ENCODE measurements at regions not wholly inside any gene's neighbourhood (a gene's known extent, or its start where the extent isn't known, plus 50 kb on each side); places are given as distances from the start of the nearest gene placed in this dataset.

DNA sequence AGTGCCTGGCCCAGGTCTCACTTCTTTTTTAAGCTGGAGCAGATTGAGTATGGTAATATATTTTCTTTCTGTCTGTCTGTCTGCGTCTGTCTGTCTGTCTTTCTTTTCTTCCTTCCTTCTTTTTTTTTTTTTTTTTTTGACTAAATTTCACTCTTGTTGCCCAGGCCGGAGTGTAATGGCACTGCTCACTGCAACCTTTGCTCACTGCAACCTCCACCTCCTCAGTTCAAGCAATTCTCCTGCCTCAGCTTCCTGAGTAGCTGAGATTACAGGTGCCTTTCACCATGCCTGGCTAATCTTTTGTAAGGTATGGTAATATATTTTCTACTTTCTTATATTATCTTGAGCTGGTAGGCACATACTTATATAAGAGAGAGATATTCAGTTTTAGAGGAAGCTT is 196.3 kb upstream of the MARCKS start:
- Histone ChIP-seq H3K4me1 (peaks cover 0 to 20% (median 0%) of the 10 kb centered on the region in 3 donors), H3K36me3 (no peaks in the 10 kb centered on the region), H3K27ac (no peak overlapping the region), H3K27me3 (no peaks in the 10 kb centered on the region), H3K9me3 (no peaks in the 10 kb centered on the region), H3K4me3 (no peak overlapping the region)
- no peak for DNase-seq
- intact Hi-C loops (cut with DNase I): no loop called here
- 67 to 79% methylated on average over 2 of the region's 2 CpGs for WGBS, 2 donors
- TF ChIP-seq, protein P1, sequence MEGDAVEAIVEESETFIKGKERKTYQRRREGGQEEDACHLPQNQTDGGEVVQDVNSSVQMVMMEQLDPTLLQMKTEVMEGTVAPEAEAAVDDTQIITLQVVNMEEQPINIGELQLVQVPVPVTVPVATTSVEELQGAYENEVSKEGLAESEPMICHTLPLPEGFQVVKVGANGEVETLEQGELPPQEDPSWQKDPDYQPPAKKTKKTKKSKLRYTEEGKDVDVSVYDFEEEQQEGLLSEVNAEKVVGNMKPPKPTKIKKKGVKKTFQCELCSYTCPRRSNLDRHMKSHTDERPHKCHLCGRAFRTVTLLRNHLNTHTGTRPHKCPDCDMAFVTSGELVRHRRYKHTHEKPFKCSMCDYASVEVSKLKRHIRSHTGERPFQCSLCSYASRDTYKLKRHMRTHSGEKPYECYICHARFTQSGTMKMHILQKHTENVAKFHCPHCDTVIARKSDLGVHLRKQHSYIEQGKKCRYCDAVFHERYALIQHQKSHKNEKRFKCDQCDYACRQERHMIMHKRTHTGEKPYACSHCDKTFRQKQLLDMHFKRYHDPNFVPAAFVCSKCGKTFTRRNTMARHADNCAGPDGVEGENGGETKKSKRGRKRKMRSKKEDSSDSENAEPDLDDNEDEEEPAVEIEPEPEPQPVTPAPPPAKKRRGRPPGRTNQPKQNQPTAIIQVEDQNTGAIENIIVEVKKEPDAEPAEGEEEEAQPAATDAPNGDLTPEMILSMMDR (IDR thresholded peaks at IDR 0.05): no peak
- TF ChIP-seq POLR2A (IDR thresholded peaks at IDR 0.05): no peak

DNA sequence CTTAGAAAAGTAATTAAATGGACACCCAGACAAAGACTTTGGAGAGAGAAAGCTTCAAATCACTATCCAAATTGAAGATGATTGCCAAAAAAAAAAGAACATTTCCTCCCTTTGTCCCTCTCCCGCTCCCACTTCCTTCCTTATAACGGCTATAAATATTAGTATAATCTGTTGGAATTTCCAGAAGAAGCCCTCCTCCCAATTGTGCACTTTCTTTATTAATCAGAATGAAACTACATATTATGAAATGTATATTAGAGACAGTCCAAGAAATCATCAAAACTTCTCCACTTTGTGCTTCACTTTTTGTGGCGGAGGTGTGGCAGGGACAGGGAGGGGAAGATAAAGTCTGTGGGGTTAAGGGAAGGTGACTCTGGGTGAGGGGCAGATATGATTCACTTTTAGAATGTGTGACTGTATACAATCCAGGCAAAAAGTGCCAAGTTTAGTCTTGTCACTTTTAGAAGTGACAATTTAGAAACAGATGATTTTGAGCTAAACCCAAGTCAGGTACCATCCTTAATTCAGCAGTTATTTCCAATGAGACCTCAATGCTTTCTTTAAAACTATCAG is 195.0 kb upstream of the MARCKS start:
- 48 to 68% methylated on average over 3 of the region's 3 CpGs for WGBS, 2 donors
- no peak overlapping the region for H3K27ac ChIP-seq
- H3K4me3 ChIP-seq: no peak overlapping the region
- DNase-seq: no peak
- H3K27me3 ChIP-seq: no peaks in the 10 kb centered on the region
- no peak for TF ChIP-seq POLR2A (IDR thresholded peaks at IDR 0.05)
- TF ChIP-seq, protein P1 (IDR thresholded peaks at IDR 0.05): no peak
- peaks cover 0 to 15% (median 0%) of the 10 kb centered on the region in 3 donors for H3K4me1 ChIP-seq
- no peaks in the 10 kb centered on the region for H3K9me3 ChIP-seq
- intact Hi-C loops (cut with DNase I): no loop called here
- no peaks in the 10 kb centered on the region for H3K36me3 ChIP-seq

DNA sequence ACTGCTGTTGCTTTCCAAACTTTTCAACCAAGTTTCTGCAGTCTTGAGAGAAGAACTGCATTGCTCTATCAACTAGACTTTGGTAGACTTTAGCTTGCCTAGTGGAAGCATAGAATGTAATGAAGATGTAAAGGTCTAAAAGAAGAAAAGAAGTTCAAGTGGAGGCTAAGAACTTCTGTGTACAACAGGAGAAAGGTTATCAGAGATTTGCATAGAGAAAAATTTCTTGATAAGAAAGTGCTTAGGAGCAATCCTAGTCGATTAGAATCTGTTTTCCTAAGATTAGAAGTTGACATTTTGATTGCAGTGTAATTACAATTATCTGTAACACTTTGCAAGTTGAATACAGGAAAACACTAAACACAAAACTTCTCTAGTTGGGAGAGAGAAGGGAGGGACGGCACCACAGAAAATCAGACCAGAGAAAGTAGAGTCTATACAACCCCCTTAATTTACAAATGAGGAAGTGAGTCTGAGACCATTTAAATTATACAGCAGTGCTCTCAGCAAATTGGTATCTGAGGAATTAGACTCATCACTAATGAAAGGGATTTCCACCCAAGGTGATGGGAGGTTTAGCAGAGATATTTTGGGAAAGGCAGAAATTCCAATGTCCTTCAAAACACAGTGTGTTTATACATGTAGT is 194.3 kb upstream of the MARCKS start:
- no peak for TF ChIP-seq POLR2A (IDR thresholded peaks at IDR 0.05)
- TF ChIP-seq, protein P1 (IDR thresholded peaks at IDR 0.05): no peak
- Histone ChIP-seq H3K27me3 (no peaks in the 10 kb centered on the region), H3K9me3 (no peaks in the 10 kb centered on the region), H3K4me1 (peaks cover 0 to 15% (median 0%) of the 10 kb centered on the region in 3 donors), H3K36me3 (no peaks in the 10 kb centered on the region), H3K27ac (no peak overlapping the region), H3K4me3 (no peak overlapping the region)
- intact Hi-C loops (cut with DNase I): no loop called here
- WGBS, 2 donors: 43 to 54% methylated on average over 2 of the region's 2 CpGs
- DNase-seq: no peak

DNA sequence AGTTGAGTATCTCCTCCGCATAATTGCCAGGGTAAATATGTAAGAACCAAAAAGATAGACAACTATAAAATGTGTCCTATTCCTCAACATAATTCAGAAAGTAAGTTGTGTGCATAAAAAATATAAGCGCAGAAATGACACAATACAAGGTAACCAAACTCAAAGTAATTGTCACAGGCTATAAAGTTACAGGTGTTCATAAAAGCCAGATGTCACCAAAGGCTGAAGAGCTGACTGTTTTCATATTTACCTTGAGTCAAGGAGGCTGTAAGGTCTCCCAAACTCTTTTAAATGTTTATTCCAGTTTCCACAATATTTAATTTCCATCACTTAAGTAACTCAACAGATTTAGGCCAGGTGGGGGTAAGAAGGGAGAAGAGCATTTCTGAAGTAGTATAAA is 192.2 kb upstream of the MARCKS start:
- Histone ChIP-seq H3K27me3 (no peaks in the 10 kb centered on the region), H3K4me3 (no peak overlapping the region), H3K36me3 (no peaks in the 10 kb centered on the region), H3K4me1 (peaks cover 0 to 29% (median 5%) of the 10 kb centered on the region in 3 donors), H3K9me3 (no peaks in the 10 kb centered on the region), H3K27ac (no peak overlapping the region)
- 94 to 97% methylated on average over 2 of the region's 2 CpGs for WGBS, 2 donors
- intact Hi-C loops (cut with DNase I): no loop called here
- no peak for TF ChIP-seq POLR2A (IDR thresholded peaks at IDR 0.05)
- TF ChIP-seq, protein P1 (IDR thresholded peaks at IDR 0.05): no peak
- DNase-seq: no peak

DNA sequence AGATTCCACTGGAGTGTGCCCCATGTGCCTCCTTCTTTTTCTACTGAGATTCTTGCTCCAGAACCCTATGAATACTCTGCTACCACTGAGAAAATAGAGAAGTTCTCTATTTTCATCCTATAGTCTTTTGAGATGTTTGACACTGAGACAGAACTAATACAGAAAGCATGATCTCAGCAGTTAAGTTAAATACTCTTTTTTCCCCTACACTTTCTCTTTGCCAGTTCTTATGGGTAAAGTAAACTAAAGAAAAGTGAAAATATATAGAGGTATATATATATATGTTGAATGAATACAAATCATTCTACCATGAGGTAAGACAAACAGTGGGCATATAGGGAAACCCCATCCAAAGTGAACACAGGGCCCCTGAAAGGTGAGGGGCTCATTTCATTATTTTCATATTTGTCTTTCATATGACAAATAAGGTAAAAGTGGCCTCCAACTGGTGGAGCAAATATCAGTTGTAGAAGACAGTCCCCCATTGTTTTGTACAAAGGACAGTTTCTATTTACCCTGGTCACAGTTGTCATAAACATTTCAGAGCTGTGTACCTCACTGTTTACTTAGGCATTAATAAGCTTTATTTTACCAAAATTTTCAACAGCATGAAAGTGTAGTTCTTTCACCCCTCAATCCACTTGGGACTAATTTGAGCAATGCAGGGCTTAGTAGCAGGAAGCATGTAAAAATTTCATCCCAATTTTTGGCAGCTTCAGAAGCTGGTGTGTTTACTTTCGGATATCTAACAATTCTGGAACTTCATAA is 188.3 kb upstream of the MARCKS start:
- WGBS, 2 donors: 15 to 50% methylated on average over 1 of the region's 1 CpG
- Histone ChIP-seq H3K36me3 (no peaks in the 10 kb centered on the region), H3K4me3 (no peak overlapping the region), H3K27ac (peak overlapping the region in 1 of 4 donors; percentile 20), H3K27me3 (no peaks in the 10 kb centered on the region), H3K4me1 (peaks cover 0 to 41% (median 5%) of the 10 kb centered on the region in 3 donors), H3K9me3 (no peaks in the 10 kb centered on the region)
- DNase-seq: no peak
- TF ChIP-seq POLR2A (IDR thresholded peaks at IDR 0.05): no peak
- TF ChIP-seq, protein P1 (IDR thresholded peaks at IDR 0.05): no peak
- intact Hi-C loops (cut with DNase I): no loop called here

Data from esophagus squamous epithelium (tissue), 5 donors.